Fibroblast of lung (primary cell): ENCODE measurements at regions not wholly inside any gene's neighbourhood (a gene's known extent, or its start where the extent isn't known, plus 50 kb on each side); places are given as distances from the start of the nearest gene placed in this dataset.

Experiments
- DNase-seq, 2 donors: peaks; one replicate each; pipeline versions ENCODE4 v3.0.0 to v3.0.0-alpha.2; 2010; ENCODE audit warnings: low read depth in 2 of 2
- H2AFZ ChIP-seq: 2 replicates; pipeline ENCODE4 v1.5.1; 2012; ENCODE audit warnings: low read length, control low read depth, inconsistent platforms
- H3K27ac ChIP-seq: 2 replicates; pipeline ENCODE4 v1.5.1; 2011; ENCODE audit warnings: low read length, control low read depth; ENCODE audit not compliant: insufficient read depth
- H3K27me3 ChIP-seq: 2 replicates; pipeline ENCODE4 v1.5.1; 2011; ENCODE audit warnings: mild to moderate bottlenecking, low read length; ENCODE audit not compliant: control insufficient read depth, insufficient read depth
- H3K36me3 ChIP-seq: 2 replicates; pipeline ENCODE4 v1.5.1; 2011; ENCODE audit warnings: low read length; ENCODE audit not compliant: control insufficient read depth, insufficient read depth
- H3K4me1 ChIP-seq: 2 replicates; pipeline ENCODE4 v1.5.1; 2011; ENCODE audit warnings: low read length; ENCODE audit not compliant: control insufficient read depth, insufficient read depth; ENCODE audit errors: extremely low read depth
- H3K4me2 ChIP-seq: 2 replicates; pipeline ENCODE4 v1.5.1; 2011; ENCODE audit warnings: low read length, control low read depth; ENCODE audit not compliant: insufficient read depth; ENCODE audit errors: extremely low read depth
- H3K4me3 ChIP-seq, 4 experiments: fragments of 200-600 bp in 1 of 4; sonication (generic) in 1 of 4; replicated peaks in 1 of 4; 2 replicates each; pipeline ENCODE4 v1.5.1; 2011 to 2016; ENCODE audit warnings: low read length in 4 of 4, low read depth in 3 of 4, mild to moderate bottlenecking in 3 of 4, control low read depth in 2 of 4, inconsistent platforms in 1 of 4, mixed read lengths in 1 of 4; ENCODE audit not compliant: insufficient read depth in 1 of 4; ENCODE audit errors: control extremely low read depth in 1 of 4
- H3K79me2 ChIP-seq: 2 replicates; pipeline ENCODE4 v1.5.1; 2012; ENCODE audit warnings: mild to moderate bottlenecking, low read length, inconsistent platforms; ENCODE audit not compliant: control insufficient read depth, insufficient read depth
- H3K9ac ChIP-seq: 2 replicates; pipeline ENCODE4 v1.5.1; 2011; ENCODE audit warnings: mild to moderate bottlenecking, low read length, control low read depth; ENCODE audit not compliant: insufficient read depth
- H3K9me3 ChIP-seq: 2 replicates; pipeline ENCODE4 v1.5.1; 2012; ENCODE audit warnings: low read depth, low read length; ENCODE audit not compliant: control insufficient read depth, insufficient read depth
- H4K20me1 ChIP-seq: 2 replicates; pipeline ENCODE4 v1.5.1; 2011; ENCODE audit warnings: low read length; ENCODE audit not compliant: control insufficient read depth, insufficient read depth; ENCODE audit errors: extremely low read depth
- EZH2 ChIP-seq: IDR thresholded peaks from 2 replicates; pipeline ENCODE4 v1.5.1; 2012; ENCODE audit warnings: low read length, control low read depth, mild to moderate bottlenecking; ENCODE audit errors: missing control alignments
- TF ChIP-seq, protein P1 (sequence below), 2 donors: IDR thresholded peaks in 1 of 2; conservative IDR thresholded peaks in 1 of 2; 1 replicate in 1 of 2; 2 replicates in 1 of 2; pipeline ENCODE4 v1.5.1; 2011 to 2012; ENCODE audit warnings: low read length in 2 of 2, control low read depth in 1 of 2, inconsistent platforms in 1 of 2, low read depth in 1 of 2, mild to moderate bottlenecking in 1 of 2

DNA sequence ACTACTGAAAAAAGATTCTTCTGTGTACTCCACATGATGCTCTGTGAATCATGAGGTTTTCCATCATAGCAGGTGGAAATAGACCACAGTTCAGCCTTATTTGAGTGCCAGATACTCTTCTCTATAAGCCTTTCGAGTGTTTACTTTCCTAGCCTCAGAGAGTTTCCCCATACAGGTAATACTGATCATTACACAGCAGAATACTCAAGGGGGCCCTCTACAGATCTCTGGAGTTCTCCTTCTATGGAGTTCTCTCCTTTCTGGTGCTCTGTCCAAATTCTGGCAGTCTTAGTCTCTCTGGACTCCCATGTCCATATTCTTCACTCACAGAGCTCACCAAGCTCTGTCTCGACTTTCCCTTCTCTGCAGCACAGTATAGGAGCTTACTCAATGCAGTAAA is 175.7 kb upstream of the CARD18 start:
- Histone ChIP-seq H3K9me3 (no peaks in the 10 kb centered on the region), H3K27me3 (no peaks in the 10 kb centered on the region), H3K9ac (no peak overlapping the region), H3K4me2 (no peak overlapping the region), H3K4me1 (no peaks in the 10 kb centered on the region), H3K27ac (no peak overlapping the region), H3K79me2 (no peaks in the 10 kb centered on the region), H2AFZ (no peak overlapping the region), H3K36me3 (no peaks in the 10 kb centered on the region), H4K20me1 (no peaks in the 10 kb centered on the region), H3K4me3 (no peak overlapping the region)
- no peak for TF ChIP-seq EZH2
- no peak for DNase-seq

DNA sequence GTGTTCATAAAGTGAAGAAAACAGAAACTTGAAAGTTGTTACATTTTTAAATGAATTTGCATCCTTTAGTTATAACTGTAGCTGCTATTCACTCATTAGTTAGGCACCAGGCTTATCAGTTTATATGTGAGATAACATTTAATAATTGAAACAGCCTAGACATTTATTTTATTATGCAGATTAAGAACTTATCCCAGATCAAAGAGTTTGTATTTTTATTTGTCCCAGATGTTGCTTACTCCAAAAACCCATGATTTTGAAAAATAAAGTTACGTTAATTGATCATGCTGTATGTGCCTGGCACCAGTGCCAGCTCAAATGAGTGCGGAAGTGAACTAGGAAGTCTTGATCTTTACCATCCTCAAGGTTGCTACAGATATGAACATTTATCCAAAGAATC is 172.7 kb upstream of the CARD18 start:
- H3K27ac ChIP-seq: no peak overlapping the region
- TF ChIP-seq EZH2: no peak
- TF ChIP-seq, protein P1, sequence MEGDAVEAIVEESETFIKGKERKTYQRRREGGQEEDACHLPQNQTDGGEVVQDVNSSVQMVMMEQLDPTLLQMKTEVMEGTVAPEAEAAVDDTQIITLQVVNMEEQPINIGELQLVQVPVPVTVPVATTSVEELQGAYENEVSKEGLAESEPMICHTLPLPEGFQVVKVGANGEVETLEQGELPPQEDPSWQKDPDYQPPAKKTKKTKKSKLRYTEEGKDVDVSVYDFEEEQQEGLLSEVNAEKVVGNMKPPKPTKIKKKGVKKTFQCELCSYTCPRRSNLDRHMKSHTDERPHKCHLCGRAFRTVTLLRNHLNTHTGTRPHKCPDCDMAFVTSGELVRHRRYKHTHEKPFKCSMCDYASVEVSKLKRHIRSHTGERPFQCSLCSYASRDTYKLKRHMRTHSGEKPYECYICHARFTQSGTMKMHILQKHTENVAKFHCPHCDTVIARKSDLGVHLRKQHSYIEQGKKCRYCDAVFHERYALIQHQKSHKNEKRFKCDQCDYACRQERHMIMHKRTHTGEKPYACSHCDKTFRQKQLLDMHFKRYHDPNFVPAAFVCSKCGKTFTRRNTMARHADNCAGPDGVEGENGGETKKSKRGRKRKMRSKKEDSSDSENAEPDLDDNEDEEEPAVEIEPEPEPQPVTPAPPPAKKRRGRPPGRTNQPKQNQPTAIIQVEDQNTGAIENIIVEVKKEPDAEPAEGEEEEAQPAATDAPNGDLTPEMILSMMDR (conservative IDR thresholded peaks at IDR 0.05 in 1 of 2, IDR thresholded peaks at IDR 0.05 in 1 of 2; ENCODE audit: low read depth in 1 of 2, low read length in 2 of 2): no peak
- no peak overlapping the region for H3K4me2 ChIP-seq

DNA sequence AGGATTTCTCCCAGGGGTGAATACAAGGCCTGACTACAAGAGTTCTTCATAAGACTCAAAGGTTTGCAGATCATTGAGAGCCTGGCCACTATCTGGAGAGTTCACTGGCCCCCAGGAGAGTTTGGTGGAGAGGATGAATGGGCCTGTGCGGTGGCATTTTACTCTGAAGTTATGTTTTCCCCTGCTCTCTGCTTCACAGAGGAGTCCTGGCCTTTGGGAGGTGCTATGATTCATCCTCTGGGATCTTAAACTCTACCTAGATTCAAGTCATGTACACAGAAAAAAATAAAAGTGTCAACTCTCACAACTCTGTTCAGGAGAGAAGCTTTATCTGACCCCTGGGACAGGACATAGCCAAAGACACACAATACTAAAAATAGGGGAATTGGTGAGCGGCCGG is 159.1 kb upstream of the CARD18 start:
- Histone ChIP-seq H3K4me3 (no peak overlapping the region), H3K4me2 (no peak overlapping the region), H3K4me1 (no peaks in the 10 kb centered on the region), H3K36me3 (no peaks in the 10 kb centered on the region), H3K27ac (no peak overlapping the region), H3K27me3 (no peaks in the 10 kb centered on the region), H2AFZ (peak overlapping the region; percentile 15), H4K20me1 (no peaks in the 10 kb centered on the region), H3K9me3 (no peaks in the 10 kb centered on the region), H3K79me2 (no peaks in the 10 kb centered on the region), H3K9ac (no peak overlapping the region)
- no peak for TF ChIP-seq EZH2
- TF ChIP-seq, protein P1 (conservative IDR thresholded peaks at IDR 0.05 in 1 of 2, IDR thresholded peaks at IDR 0.05 in 1 of 2; ENCODE audit: low read depth in 1 of 2, low read length in 2 of 2): no peak
- peak in 1 of 2 donors; percentile 54 for DNase-seq

More for the DNA sequence above, 172.7 kb upstream of the CARD18 start:
- Histone ChIP-seq H3K9ac (no peak overlapping the region), H2AFZ (no peak overlapping the region), H4K20me1 (no peaks in the 10 kb centered on the region), H3K9me3 (no peaks in the 10 kb centered on the region), H3K36me3 (no peaks in the 10 kb centered on the region), H3K79me2 (no peaks in the 10 kb centered on the region), H3K4me1 (no peaks in the 10 kb centered on the region), H3K4me3 (no peak overlapping the region), H3K27me3 (no peaks in the 10 kb centered on the region)
- no peak for DNase-seq
